Activated B cell treated with CpG ODN at 0.5 μM for 24 hours (primary cell): ENCODE measurements at regions not wholly inside any gene's neighbourhood (a gene's known extent, or its start where the extent isn't known, plus 50 kb on each side); places are given as distances from the start of the nearest gene placed in this dataset.
"Not testable (repeated sequence)": the region's sequence is repeated elsewhere in the genome, so short reads cannot be mapped to it uniquely, and the experiment has no call there.

ENCODE experiments used
- ATAC-seq: fragments of 200-7000 bp; cut with Tn5 transposase; one replicate; pipeline ENCODE4 v1.10.0; 2021; ENCODE audit warnings: low read depth, mild to moderate bottlenecking, moderate library complexity
- CTCF ChIA-PET: fragments of 350-600 bp; sonication (Branson Sonifier 250); formaldehyde crosslinking; loops from one replicate; lab custom pipeline; 2021; ENCODE audit warnings: antibody characterized with exemption; lab: Charles Lee
- POLR2A ChIA-PET: fragments of 350-600 bp; sonication (Branson Sonifier 250); formaldehyde crosslinking; loops from one replicate; lab custom pipeline; 2021; ENCODE audit warnings: antibody characterized with exemption; lab: Charles Lee
- DNase-seq: peaks from one replicate; pipeline ENCODE4 v3.0.0; 2022
- H3K27ac Mint-ChIP-seq: one replicate; pipeline ENCODE4 v1.8.0; 2020; ENCODE audit warnings: mixed read lengths
- H3K27me3 Mint-ChIP-seq: one replicate; pipeline ENCODE4 v1.8.0; 2021; ENCODE audit warnings: mixed read lengths
- H3K36me3 Mint-ChIP-seq: one replicate; pipeline ENCODE4 v1.8.0; 2021; ENCODE audit warnings: low read depth, mixed read lengths
- H3K4me1 Mint-ChIP-seq: one replicate; pipeline ENCODE4 v1.8.0; 2021; ENCODE audit warnings: mixed read lengths
- H3K4me3 Mint-ChIP-seq: one replicate; pipeline ENCODE4 v1.8.0; 2020; ENCODE audit warnings: mild to moderate bottlenecking, mixed read lengths
- H3K9me3 Mint-ChIP-seq: one replicate; pipeline ENCODE4 v1.8.0; 2020; ENCODE audit warnings: mixed read lengths
- CTCF ChIP-seq: fragments of 200-600 bp; IDR thresholded peaks from one replicate; pipeline ENCODE4 v1.8.0; 2022; ENCODE audit warnings: antibody characterized with exemption, mild to moderate bottlenecking
- intact Hi-C: fragments of 100-400 bp; cut with micrococcal nuclease; formaldehyde crosslinking; loops from one replicate; pipeline ENCODE4 v1.15.1; 2024

DNA sequence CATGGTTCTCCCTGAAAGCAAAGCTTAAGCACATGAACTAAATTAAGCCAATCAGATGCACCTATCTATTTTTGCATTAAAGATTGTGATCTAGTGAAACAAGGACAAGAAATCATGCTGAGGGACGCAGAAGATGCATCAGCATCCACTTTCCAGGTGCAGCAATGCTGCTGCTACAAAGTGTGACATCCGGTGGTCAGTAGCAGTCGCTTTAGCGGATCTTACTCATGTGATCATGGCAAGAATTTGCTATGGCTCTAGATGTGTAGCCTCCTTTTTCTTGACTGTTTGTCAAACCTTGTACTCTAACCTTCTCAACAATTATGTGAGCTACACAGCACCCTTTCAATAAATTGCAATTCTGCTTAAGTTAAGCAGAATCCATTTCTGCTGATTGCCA lies 126.8 kb upstream of the SMLR1 start:
- CTCF ChIA-PET: interaction anchor here (1.5 to 2.6 kb wide), 2 partner anchors 147 to 335 kb away, joined by 3 to 14 read pairs; partner anchors contain the start of gene TMEM200A
- ATAC-seq (no peak), DNase-seq (no peak)
- intact Hi-C loops: no loop called here
- Mint-ChIP-seq H3K9me3 (no peaks in the 10 kb centered on the region), H3K4me3 (no peak overlapping the region), H3K27me3 (peaks cover 12% of the 10 kb centered on the region), H3K4me1 (no peaks in the 10 kb centered on the region), H3K36me3 (no peaks in the 10 kb centered on the region), H3K27ac (no peak overlapping the region)
- POLR2A ChIA-PET: no interaction called here
- no peak for TF ChIP-seq CTCF

DNA sequence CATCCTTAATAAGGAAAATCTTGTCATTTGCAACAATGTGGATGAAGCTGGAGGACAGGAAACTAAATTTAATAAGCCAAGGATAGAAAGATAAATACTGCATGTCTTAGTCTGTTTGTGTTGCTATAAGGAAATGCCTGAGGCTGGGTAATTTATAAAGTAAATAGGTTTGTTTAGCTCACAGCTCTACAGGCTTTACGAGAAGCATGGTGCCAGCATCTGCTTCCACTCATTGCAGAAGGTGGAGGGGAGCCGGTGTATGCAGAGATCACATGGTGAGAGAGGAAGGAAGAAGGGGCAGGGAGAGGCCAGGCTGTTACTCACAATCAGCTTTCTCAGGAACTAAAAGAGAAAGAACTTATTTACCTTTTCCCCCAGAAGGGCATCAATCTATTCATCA lies 118.9 kb upstream of the SMLR1 start:
- H3K36me3 Mint-ChIP-seq: no peaks in the 10 kb centered on the region
- TF ChIP-seq CTCF: no peak
- ChIA-PET POLR2A (interaction anchor here (0.6 kb wide), 1 partner anchor 10 kb away, joined by 6 read pairs; no protein-coding TSS in a partner anchor), CTCF (no interaction called here)
- H3K27ac Mint-ChIP-seq: no peak overlapping the region
- H3K27me3 Mint-ChIP-seq: peaks cover 3% of the 10 kb centered on the region
- H3K4me3 Mint-ChIP-seq: no peak overlapping the region
- DNase-seq (no peak), ATAC-seq (no peak)
- intact Hi-C loops: no loop called here
- H3K9me3 Mint-ChIP-seq: no peaks in the 10 kb centered on the region
- H3K4me1 Mint-ChIP-seq: no peaks in the 10 kb centered on the region

- ATAC-seq, H3K9me3 Mint-ChIP-seq, DNase-seq, H3K4me1 Mint-ChIP-seq, intact Hi-C loops, H3K27me3 Mint-ChIP-seq, H3K4me3 Mint-ChIP-seq, H3K36me3 Mint-ChIP-seq, CTCF ChIA-PET, POLR2A ChIA-PET, H3K27ac Mint-ChIP-seq: not testable (repeated sequence)
Observed at GRCh38 chr6:130711641-130712040, 115.6 kb upstream of the SMLR1 start.

- no peak overlapping the region for H3K4me3 Mint-ChIP-seq
- peaks cover 3% of the 10 kb centered on the region for H3K4me1 Mint-ChIP-seq
- H3K27ac Mint-ChIP-seq: no peak overlapping the region
- POLR2A ChIA-PET: no interaction called here
- CTCF ChIA-PET: no interaction called here
- DNase-seq: no peak
- ATAC-seq: no peak
- H3K27me3 Mint-ChIP-seq: no peaks in the 10 kb centered on the region
- intact Hi-C loops: no loop called here
- no peak for TF ChIP-seq CTCF
- H3K36me3 Mint-ChIP-seq: no peaks in the 10 kb centered on the region
- no peaks in the 10 kb centered on the region for H3K9me3 Mint-ChIP-seq
Observed at GRCh38 chr6:130713144-130713543, 114.1 kb upstream of the SMLR1 start.

GRCh38 chr6:130715058-130715457 lies 112.1 kb upstream of the SMLR1 start:
- Mint-ChIP-seq H3K27me3 (no peaks in the 10 kb centered on the region), H3K27ac (no peak overlapping the region), H3K4me1 (peaks cover 5% of the 10 kb centered on the region), H3K9me3 (peaks cover 5% of the 10 kb centered on the region), H3K4me3 (no peak overlapping the region), H3K36me3 (no peaks in the 10 kb centered on the region)
- ATAC-seq: no peak
- TF ChIP-seq CTCF: no peak
- CTCF ChIA-PET: interaction anchor here (1.1 kb wide), 1 partner anchor 348 kb away, joined by 3 read pairs; no protein-coding TSS in a partner anchor
- DNase-seq: no peak
- intact Hi-C loops: no loop called here
- POLR2A ChIA-PET: no interaction called here

GRCh38 chr6:130716466-130716865 lies 110.7 kb upstream of the SMLR1 start:
- ChIA-PET CTCF (no interaction called here), POLR2A (no interaction called here)
- no peak for ATAC-seq
- H3K9me3 Mint-ChIP-seq: peaks cover 5% of the 10 kb centered on the region
- H3K27me3 Mint-ChIP-seq: no peaks in the 10 kb centered on the region
- intact Hi-C loops: no loop called here
- H3K36me3 Mint-ChIP-seq: no peaks in the 10 kb centered on the region
- H3K4me1 Mint-ChIP-seq: peaks cover 5% of the 10 kb centered on the region
- no peak overlapping the region for H3K27ac Mint-ChIP-seq
- H3K4me3 Mint-ChIP-seq: no peak overlapping the region
- TF ChIP-seq CTCF: no peak
- no peak for DNase-seq
